H7 (cell line): ENCODE measurements at regions not wholly inside any gene's neighbourhood (a gene's known extent, or its start where the extent isn't known, plus 50 kb on each side); places are given as distances from the start of the nearest gene placed in this dataset.
"Not testable (repeated sequence)": the region's sequence is repeated elsewhere in the genome, so short reads cannot be mapped to it uniquely, and the experiment has no call there.

Experiments used
- DNase-seq: peaks from one replicate; pipeline ENCODE4 v3.0.0; 2012
- H3K27me3 ChIP-seq: 2 replicates; pipeline ENCODE4 v1.6.0; 2011; ENCODE audit warnings: mild to moderate bottlenecking, low read length; ENCODE audit not compliant: control insufficient read depth, insufficient read depth
- H3K36me3 ChIP-seq: replicated peaks from 2 replicates; pipeline ENCODE4 v1.5.1; 2011; ENCODE audit warnings: low read length; ENCODE audit not compliant: control insufficient read depth, insufficient read depth
- H3K4me3 ChIP-seq: 2 replicates; pipeline ENCODE4 v1.5.1; 2011; ENCODE audit warnings: low read depth, mild to moderate bottlenecking, control low read depth, low read length, moderate library complexity; ENCODE audit not compliant: insufficient read depth

- DNase-seq: no peak
- no peaks in the 10 kb centered on the region for H3K36me3 ChIP-seq
- no peak overlapping the region for H3K4me3 ChIP-seq
- no peaks in the 10 kb centered on the region for H3K27me3 ChIP-seq
These were observed 201.8 kb upstream of the CDKN2B start for GRCh38 chr9:22210936-22211335.

DNA sequence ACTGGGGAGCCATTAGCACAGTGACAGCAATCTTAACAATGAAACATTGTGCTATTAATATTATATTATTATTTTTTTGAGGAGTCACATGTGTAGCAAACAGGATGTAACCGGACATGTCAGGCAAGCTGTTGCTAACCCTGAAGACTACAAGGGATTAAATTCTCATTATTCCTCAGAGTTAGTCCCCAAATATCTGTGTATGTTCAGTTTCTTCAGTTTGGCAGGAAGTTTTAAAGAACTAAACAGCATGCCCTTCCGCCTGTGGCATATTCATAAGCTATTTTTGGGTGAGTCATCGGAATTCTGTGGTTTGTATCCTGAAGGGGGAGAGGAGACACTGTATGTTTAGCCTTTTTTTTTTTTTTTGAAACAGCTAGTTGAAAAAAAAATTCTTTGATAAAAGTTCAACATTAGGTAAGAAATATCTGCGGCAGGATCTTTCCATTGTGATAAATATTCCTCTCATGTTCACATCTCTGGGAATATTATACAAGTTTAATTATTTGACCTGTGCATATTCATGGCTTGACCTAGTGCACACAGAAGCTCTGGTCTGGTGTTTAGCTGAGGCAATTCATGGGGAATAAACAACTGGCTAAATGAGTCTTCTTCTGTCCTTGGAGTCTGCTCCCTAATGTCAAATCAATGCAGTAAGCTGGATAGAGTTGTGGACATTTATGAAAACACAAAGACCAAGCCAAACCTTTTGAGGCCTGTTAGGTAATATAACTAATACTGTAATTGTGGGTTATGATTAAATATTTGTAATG, 202.7 kb upstream of the CDKN2B start:
- H3K27me3 ChIP-seq: no peaks in the 10 kb centered on the region
- DNase-seq: no peak
- H3K36me3 ChIP-seq: no peaks in the 10 kb centered on the region
- no peak overlapping the region for H3K4me3 ChIP-seq

DNA sequence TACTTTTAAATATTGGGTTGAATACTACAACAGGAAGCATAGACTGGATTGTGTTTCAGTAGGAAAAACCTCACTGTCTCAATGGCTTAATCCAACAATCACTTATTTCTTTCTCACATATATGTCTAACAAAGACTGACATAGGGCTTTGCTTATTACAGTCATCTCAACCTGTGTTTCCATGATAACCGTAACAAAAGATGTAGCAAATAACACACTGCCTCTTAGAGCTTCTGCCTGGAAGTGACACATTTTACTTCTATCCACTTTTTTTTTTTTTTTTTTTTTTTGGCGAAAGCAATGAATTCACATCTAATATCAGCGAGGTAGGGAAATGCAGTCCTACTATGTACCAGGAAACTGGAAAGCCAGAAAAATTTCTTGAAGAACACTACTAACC, 204.9 kb upstream of the CDKN2B start:
- H3K27me3 ChIP-seq: no peaks in the 10 kb centered on the region
- H3K36me3 ChIP-seq: no peaks in the 10 kb centered on the region
- no peak overlapping the region for H3K4me3 ChIP-seq
- DNase-seq: no peak

DNA sequence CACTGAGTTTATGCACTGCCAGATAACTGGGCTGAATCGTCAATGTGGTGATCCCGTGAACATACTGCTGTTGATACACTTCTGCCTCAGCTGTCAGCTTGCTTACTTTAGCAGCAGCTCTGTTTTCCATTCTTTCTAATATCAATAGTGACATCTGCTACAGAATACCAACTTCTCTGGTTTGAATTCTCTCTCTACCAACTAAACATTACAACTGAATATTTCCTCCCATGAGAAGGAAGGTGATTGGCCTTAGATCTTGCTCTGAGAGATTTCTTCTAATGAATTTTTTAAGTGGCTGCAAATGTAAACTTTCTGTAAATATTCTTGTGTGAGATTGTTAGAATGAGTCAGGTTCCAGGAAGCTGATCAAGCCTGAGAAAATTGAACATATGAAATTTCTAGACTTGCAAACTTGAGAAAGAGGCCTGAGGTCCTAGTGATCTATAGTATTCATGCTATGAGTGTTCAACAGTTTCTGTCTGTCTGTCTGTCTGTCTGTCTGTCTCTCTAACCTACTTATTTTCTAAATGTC, 205.5 kb upstream of the CDKN2B start:
- no peaks in the 10 kb centered on the region for H3K36me3 ChIP-seq
- DNase-seq: no peak
- no peak overlapping the region for H3K4me3 ChIP-seq
- H3K27me3 ChIP-seq: no peaks in the 10 kb centered on the region

DNA sequence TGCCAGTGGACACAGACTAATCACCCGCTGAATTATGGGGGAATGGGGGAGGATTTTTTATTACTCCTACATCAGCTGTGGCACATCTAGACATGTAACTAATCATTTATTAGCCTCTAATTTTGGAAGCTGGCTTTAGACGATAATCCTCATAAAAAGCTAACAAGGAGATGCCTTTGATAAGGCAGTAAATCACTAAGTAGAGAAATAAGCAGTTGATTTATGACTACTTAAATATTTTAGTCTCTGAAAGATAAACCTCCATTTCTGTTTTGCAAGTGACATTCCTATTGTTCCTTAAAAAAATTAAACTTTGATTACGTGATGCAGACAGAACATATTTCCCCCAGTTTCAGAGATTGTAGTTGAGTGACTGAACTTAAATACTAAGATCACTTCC, 206.4 kb upstream of the CDKN2B start:
- DNase-seq: no peak
- Histone ChIP-seq H3K36me3 (no peaks in the 10 kb centered on the region), H3K4me3 (no peak overlapping the region), H3K27me3 (no peaks in the 10 kb centered on the region)

- no peaks in the 10 kb centered on the region for H3K36me3 ChIP-seq
- peak; percentile 3 for DNase-seq
- H3K4me3 ChIP-seq: no peak overlapping the region
- no peaks in the 10 kb centered on the region for H3K27me3 ChIP-seq
These were observed 207.6 kb upstream of the CDKN2B start for GRCh38 chr9:22216730-22217172.

- Histone ChIP-seq H3K36me3 (no peaks in the 10 kb centered on the region), H3K4me3 (no peak overlapping the region), H3K27me3 (no peaks in the 10 kb centered on the region)
- DNase-seq: no peak
These were observed 208.1 kb upstream of the CDKN2B start for GRCh38 chr9:22217254-22217653.

DNA sequence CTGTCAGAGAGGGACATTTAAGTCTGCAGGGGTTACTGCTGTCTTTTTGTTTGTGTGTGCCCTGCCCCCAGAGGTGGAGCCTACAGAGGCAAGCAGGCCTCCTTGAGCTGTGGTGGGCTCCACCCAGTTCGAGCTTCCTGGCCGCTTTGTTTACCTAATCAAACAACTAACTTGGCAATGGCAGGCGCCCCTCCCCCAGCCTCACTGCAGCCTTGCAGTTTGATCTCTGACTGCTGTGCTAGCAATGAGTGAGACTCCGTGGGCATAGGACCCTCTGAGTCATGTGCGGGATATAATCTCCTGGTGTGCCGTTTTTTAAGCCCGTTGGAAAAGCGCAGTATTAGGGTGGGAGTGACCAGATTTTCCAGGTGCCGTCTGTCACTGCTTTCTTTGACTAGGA, 216.8 kb upstream of the CDKN2B start:
- DNase-seq, H3K36me3 ChIP-seq, H3K4me3 ChIP-seq, H3K27me3 ChIP-seq: not testable (repeated sequence)

DNA sequence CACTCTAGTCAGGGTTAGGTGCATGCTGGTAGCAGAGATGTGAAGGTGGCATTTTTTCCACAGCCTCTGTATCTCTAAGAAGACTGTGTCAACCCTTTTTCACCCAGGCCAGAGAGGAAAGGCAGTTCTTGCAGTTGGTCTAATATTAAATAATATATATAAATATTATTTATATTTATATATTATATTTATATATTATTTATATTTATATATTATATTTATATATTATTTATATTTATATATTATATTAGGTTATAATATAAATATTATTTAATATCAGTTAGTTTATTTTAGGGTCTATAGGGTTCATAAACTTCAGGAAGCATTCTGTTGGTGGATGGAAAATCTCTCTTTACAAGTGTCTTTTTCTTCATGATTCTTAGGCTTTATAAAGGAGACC, 218.6 kb upstream of the DMRTA1 start:
- DNase-seq: no peak
- no peak overlapping the region for H3K4me3 ChIP-seq
- H3K36me3 ChIP-seq: no peaks in the 10 kb centered on the region
- no peaks in the 10 kb centered on the region for H3K27me3 ChIP-seq

DNA sequence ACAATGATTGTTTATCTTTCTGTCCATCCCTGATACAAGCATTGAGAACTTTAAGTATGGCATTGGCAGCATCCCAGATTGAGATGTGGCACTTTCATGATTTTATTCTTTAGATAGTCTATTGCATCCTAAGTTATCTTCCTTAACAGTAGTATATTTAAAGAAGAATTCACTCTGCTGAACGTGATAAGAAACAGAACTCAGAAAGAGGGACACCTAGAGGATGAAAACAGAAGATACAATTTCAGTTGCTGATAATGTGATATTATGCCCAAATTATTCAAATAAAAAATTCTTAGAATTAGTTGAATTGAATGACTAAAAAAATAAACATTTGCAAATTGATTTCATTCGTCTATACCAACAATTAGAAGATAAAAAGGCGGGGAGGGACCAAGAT, 218.1 kb upstream of the DMRTA1 start:
- Histone ChIP-seq H3K4me3 (no peak overlapping the region), H3K27me3 (no peaks in the 10 kb centered on the region), H3K36me3 (no peaks in the 10 kb centered on the region)
- DNase-seq: no peak

GRCh38 chr9:22229069-22229468, 217.6 kb upstream of the DMRTA1 start:
- no peak for DNase-seq
- Histone ChIP-seq H3K27me3 (no peaks in the 10 kb centered on the region), H3K36me3 (no peaks in the 10 kb centered on the region), H3K4me3 (no peak overlapping the region)

GRCh38 chr9:22231309-22231708, 215.3 kb upstream of the DMRTA1 start:
- not testable (repeated sequence) for H3K27me3 ChIP-seq, H3K36me3 ChIP-seq, DNase-seq, H3K4me3 ChIP-seq

GRCh38 chr9:22232971-22233370, 213.7 kb upstream of the DMRTA1 start:
- no peak for DNase-seq
- no peaks in the 10 kb centered on the region for H3K27me3 ChIP-seq
- H3K36me3 ChIP-seq: no peaks in the 10 kb centered on the region
- no peak overlapping the region for H3K4me3 ChIP-seq

GRCh38 chr9:22237497-22238363, 208.9 kb upstream of the DMRTA1 start:
- no peak overlapping the region for H3K4me3 ChIP-seq
- no peaks in the 10 kb centered on the region for H3K27me3 ChIP-seq
- no peak for DNase-seq
- H3K36me3 ChIP-seq: no peaks in the 10 kb centered on the region
